GM19328 (cell line): ENCODE measurements at regions not wholly inside any gene's neighbourhood (a gene's known extent, or its start where the extent isn't known, plus 50 kb on each side); places are given as distances from the start of the nearest gene placed in this dataset.

Experiments used
- ATAC-seq: cut with Tn5 transposase; IDR thresholded peaks from one replicate; pipeline ENCODE4 v1.9.1; 2021; ENCODE audit warnings: mild to moderate bottlenecking, moderate library complexity; ENCODE audit not compliant: unreplicated experiment

GRCh38 chr10:108465871-108466641 lies 1301.5 kb upstream of the SORCS1 start:
- no peak for ATAC-seq

- ATAC-seq, result no peak
Measured at GRCh38 chr10:108462005-108462404, 1297.5 kb upstream of the SORCS1 start.

- no peak for ATAC-seq
Measured at GRCh38 chr10:108454793-108455192, 1290.3 kb upstream of the SORCS1 start.

- ATAC-seq, result no peak
Measured at GRCh38 chr10:108454224-108454623, 1289.7 kb upstream of the SORCS1 start.

- ATAC-seq, result no peak
Measured at GRCh38 chr10:108453166-108453565, 1288.7 kb upstream of the SORCS1 start.

GRCh38 chr10:108452533-108452932 lies 1288.0 kb upstream of the SORCS1 start:
- ATAC-seq, result no peak

GRCh38 chr10:108450280-108450679 lies 1285.8 kb upstream of the SORCS1 start:
- no peak for ATAC-seq

GRCh38 chr10:108445746-108446145 lies 1281.2 kb upstream of the SORCS1 start:
- ATAC-seq, result no peak

GRCh38 chr10:108443636-108444035 lies 1279.1 kb upstream of the SORCS1 start:
- no peak for ATAC-seq

- ATAC-seq, result no peak
Measured at GRCh38 chr10:108439397-108439796, 1274.9 kb upstream of the SORCS1 start.

GRCh38 chr10:108436096-108436495 lies 1271.6 kb upstream of the SORCS1 start:
- ATAC-seq, result no peak

GRCh38 chr10:108434559-108435252 lies 1270.2 kb upstream of the SORCS1 start:
- ATAC-seq, result no peak

- no peak for ATAC-seq
Measured at GRCh38 chr10:108427146-108427545, 1262.6 kb upstream of the SORCS1 start.

- ATAC-seq, result no peak
Measured at GRCh38 chr10:108425283-108425964, 1260.9 kb upstream of the SORCS1 start.

- no peak for ATAC-seq
Measured at GRCh38 chr10:108424656-108425055, 1260.2 kb upstream of the SORCS1 start.

GRCh38 chr10:108422286-108422685 lies 1257.8 kb upstream of the SORCS1 start:
- ATAC-seq, result no peak

GRCh38 chr10:108421266-108421665 lies 1256.8 kb upstream of the SORCS1 start:
- no peak for ATAC-seq

- no peak for ATAC-seq
Measured at GRCh38 chr10:108413954-108414353, 1249.4 kb upstream of the SORCS1 start.

GRCh38 chr10:108412323-108412722 lies 1247.8 kb upstream of the SORCS1 start:
- no peak for ATAC-seq

GRCh38 chr10:108411894-108412293 lies 1247.4 kb upstream of the SORCS1 start:
- no peak for ATAC-seq

GRCh38 chr10:108411206-108411605 lies 1246.7 kb upstream of the SORCS1 start:
- ATAC-seq, result no peak

GRCh38 chr10:108410236-108410635 lies 1245.7 kb upstream of the SORCS1 start:
- no peak for ATAC-seq
